H1 (cell line): ENCODE measurements at regions not wholly inside any gene's neighbourhood (a gene's known extent, or its start where the extent isn't known, plus 50 kb on each side); places are given as distances from the start of the nearest gene placed in this dataset.

Source experiments
- CTCF ChIA-PET: fragments of 300-600 bp; sonication (Branson Sonifier 250); formaldehyde crosslinking; loops from one replicate; lab custom pipeline; 2021; ENCODE audit not compliant: partially characterized antibody; lab: Charles Lee
- POLR2A ChIA-PET: fragments of 300-600 bp; sonication (Branson Sonifier 250); formaldehyde crosslinking; loops from one replicate; lab custom pipeline; 2021; ENCODE audit warnings: inconsistent platforms; ENCODE audit not compliant: partially characterized antibody; lab: Charles Lee
- DNase-seq, 2 experiments: peaks; one replicate each; pipeline versions ENCODE4 v3.0.0 to v3.0.0-alpha.2; 2010 to 2022; ENCODE audit warnings: low spot score in 2 of 2, low read depth in 1 of 2, mixed read lengths in 1 of 2
- FAIRE-seq: peaks from 2 replicates; lab custom pipeline; 2011; peaks lifted over from hg19 to GRCh38; lab: Jason Lieb, UNC
- H2AFZ ChIP-seq: 2 replicates; pipeline ENCODE4 v1.8.1; 2012; ENCODE audit warnings: low read length, inconsistent platforms
- H2AK5ac ChIP-seq: 2 replicates; pipeline ENCODE4 v1.6.1; 2013; ENCODE audit warnings: low read depth, low read length
- H2BK120ac ChIP-seq: replicated peaks from 2 replicates; pipeline ENCODE3; 2013; ENCODE audit warnings: low read depth, low read length, inconsistent platforms
- H2BK12ac ChIP-seq: 2 replicates; pipeline ENCODE4 v1.6.1; 2013; ENCODE audit warnings: low read depth, low read length
- H2BK15ac ChIP-seq: 2 replicates; pipeline ENCODE4 v1.6.1; 2013; ENCODE audit warnings: low read length
- H2BK20ac ChIP-seq: 2 replicates; pipeline ENCODE4 v1.6.1; 2013; ENCODE audit warnings: low read length
- H2BK5ac ChIP-seq: 2 replicates; pipeline ENCODE4 v1.6.1; 2013; ENCODE audit warnings: low read depth, low read length
- H3K14ac ChIP-seq: 2 replicates; pipeline ENCODE4 v1.6.1; 2013; ENCODE audit warnings: inconsistent platforms; ENCODE audit not compliant: insufficient read length
- H3K18ac ChIP-seq: 2 replicates; pipeline ENCODE4 v1.6.1; 2013; ENCODE audit warnings: low read length; ENCODE audit errors: extremely low read depth
- H3K23ac ChIP-seq: 2 replicates; pipeline ENCODE4 v1.6.1; 2013; ENCODE audit warnings: inconsistent platforms; ENCODE audit not compliant: insufficient read length
- H3K23me2 ChIP-seq: 2 replicates; pipeline ENCODE4 v1.6.1; 2013; ENCODE audit warnings: low read depth, low read length
- H3K27ac ChIP-seq: 2 replicates; pipeline ENCODE4 v1.6.1; 2011; ENCODE audit warnings: low read depth, low read length, inconsistent platforms
- H3K27me3 ChIP-seq, 4 experiments: replicated peaks in 1 of 4; 1 replicate in 1 of 4; 2 replicates in 3 of 4; pipeline versions ENCODE4 v1.6.1 to v1.8.1; 2011 to 2013; ENCODE audit warnings: low read length in 3 of 4, mild to moderate bottlenecking in 3 of 4, inconsistent platforms in 2 of 4, mixed read lengths in 2 of 4, moderate library complexity in 1 of 4; ENCODE audit not compliant: control insufficient read depth in 3 of 4, insufficient read depth in 3 of 4; ENCODE audit errors: extremely low read depth in 1 of 4
- H3K36me3 ChIP-seq, 4 experiments: 2 replicates each; pipeline versions ENCODE4 v1.6.1 to v1.8.1; 2011 to 2013; ENCODE audit warnings: mild to moderate bottlenecking in 4 of 4, low read length in 3 of 4, moderate library complexity in 2 of 4, control low read depth in 1 of 4, inconsistent platforms in 1 of 4; ENCODE audit not compliant: insufficient read depth in 4 of 4, control insufficient read depth in 2 of 4
- H3K4ac ChIP-seq: replicated peaks from 2 replicates; pipeline ENCODE3; 2013; ENCODE audit warnings: low read length, low read depth, mixed read lengths, inconsistent platforms; ENCODE audit not compliant: insufficient read length
- H3K4me1 ChIP-seq, 4 experiments: replicated peaks in 1 of 4; 1 replicate in 1 of 4; 2 replicates in 3 of 4; pipeline versions ENCODE4 v1.6.1 to v1.8.1; 2011 to 2013; ENCODE audit warnings: low read length in 3 of 4, inconsistent platforms in 2 of 4, mixed read lengths in 1 of 4; ENCODE audit not compliant: insufficient read depth in 4 of 4, control insufficient read depth in 3 of 4
- H3K4me2 ChIP-seq, 2 experiments: 2 replicates each; pipeline versions ENCODE4 v1.6.1 to v1.8.1; 2011 to 2013; ENCODE audit warnings: low read depth in 2 of 2, low read length in 2 of 2, control low read depth in 1 of 2, inconsistent platforms in 1 of 2, mild to moderate bottlenecking in 1 of 2; ENCODE audit not compliant: insufficient read depth in 1 of 2
- H3K4me3 ChIP-seq, 4 experiments: fragments of 200-600, 300-600 bp in 1 of 4; sonication (generic), shearing (Covaris generic), sonication (Bioruptor Twin) in 1 of 4; 2 replicates each; pipeline versions ENCODE4 v1.5.1 to v1.8.1; 2011 to 2016; ENCODE audit warnings: low read length in 4 of 4, low read depth in 3 of 4, control low read depth in 2 of 4, inconsistent platforms in 2 of 4, mild to moderate bottlenecking in 2 of 4, mixed read lengths in 1 of 4, moderate library complexity in 1 of 4; ENCODE audit not compliant: insufficient read depth in 2 of 4; ENCODE audit errors: extremely low read depth in 1 of 4
- H3K56ac ChIP-seq: replicated peaks from 2 replicates; pipeline ENCODE3; 2013; ENCODE audit warnings: low read depth, mild to moderate bottlenecking, mixed read lengths, low read length, inconsistent platforms; ENCODE audit not compliant: insufficient read length
- H3K79me1 ChIP-seq: 2 replicates; pipeline ENCODE4 v1.6.1; 2013; ENCODE audit warnings: low read depth, low read length, control low read depth
- H3K79me2 ChIP-seq, 2 experiments: 2 replicates each; pipeline versions ENCODE4 v1.6.1 to v1.8.1; 2012 to 2013; ENCODE audit warnings: low read length in 2 of 2, mild to moderate bottlenecking in 2 of 2, inconsistent platforms in 1 of 2; ENCODE audit not compliant: insufficient read depth in 2 of 2, control insufficient read depth in 1 of 2
- H3K9ac ChIP-seq, 4 experiments: replicated peaks in 1 of 4; 1 replicate in 1 of 4; 2 replicates in 3 of 4; pipeline versions ENCODE4 v1.6.1 to v1.8.1; 2011 to 2013; ENCODE audit warnings: low read depth in 3 of 4, low read length in 3 of 4, control low read depth in 2 of 4, mild to moderate bottlenecking in 2 of 4, moderate library complexity in 2 of 4, inconsistent platforms in 1 of 4; ENCODE audit errors: extremely low read depth in 1 of 4
- H3K9me3 ChIP-seq, 2 experiments: 2 replicates each; pipeline versions ENCODE4 v1.6.1 to v1.8.1; 2012 to 2013; ENCODE audit warnings: mild to moderate bottlenecking in 2 of 2, moderate library complexity in 2 of 2, control low read depth in 1 of 2, inconsistent platforms in 1 of 2, low read depth in 1 of 2, low read length in 1 of 2, mixed read lengths in 1 of 2; ENCODE audit not compliant: insufficient read depth in 2 of 2
- H4K20me1 ChIP-seq, 2 experiments: replicated peaks in 1 of 2; 2 replicates each; pipeline versions ENCODE3 to v1.8.1; 2011 to 2013; ENCODE audit warnings: inconsistent platforms in 2 of 2, low read length in 2 of 2, mild to moderate bottlenecking in 1 of 2; ENCODE audit not compliant: insufficient read depth in 2 of 2, control insufficient read depth in 1 of 2
- H4K5ac ChIP-seq: 2 replicates; pipeline ENCODE4 v1.6.1; 2013; ENCODE audit warnings: low read length, low read depth, mixed read lengths, inconsistent platforms; ENCODE audit not compliant: insufficient read length
- H4K8ac ChIP-seq: 2 replicates; pipeline ENCODE4 v1.8.0; 2013; ENCODE audit warnings: mild to moderate bottlenecking, moderate library complexity, low read length, inconsistent platforms; ENCODE audit not compliant: insufficient read depth; ENCODE audit errors: extremely low read depth
- H4K91ac ChIP-seq: replicated peaks from 2 replicates; pipeline ENCODE3; 2013; ENCODE audit warnings: low read length, mixed read lengths, inconsistent platforms; ENCODE audit not compliant: insufficient read length
- BCL11A ChIP-seq, 2 experiments: IDR thresholded peaks; one replicate each; pipeline ENCODE4 v1.6.1; 2011; ENCODE audit warnings: low read depth in 2 of 2, low read length in 2 of 2, mild to moderate bottlenecking in 2 of 2
- CEBPB ChIP-seq: IDR thresholded peaks from 2 replicates; pipeline ENCODE4 v1.6.1; 2012; ENCODE audit warnings: low read depth, low read length
- CHD2 ChIP-seq: IDR thresholded peaks from 2 replicates; pipeline ENCODE4 v1.6.1; 2012; ENCODE audit warnings: low read length, improper control_type of control experiment
- CREB1 ChIP-seq: IDR thresholded peaks from 2 replicates; pipeline ENCODE4 v1.6.1; 2012; ENCODE audit warnings: inconsistent platforms
- EGR1 ChIP-seq: IDR thresholded peaks from 2 replicates; pipeline ENCODE4 v1.6.1; 2011; ENCODE audit warnings: low read depth, low read length, borderline replicate concordance
- JUN ChIP-seq: IDR thresholded peaks from 2 replicates; pipeline ENCODE4 v1.6.1; 2011; ENCODE audit warnings: low read depth, mild to moderate bottlenecking, improper control_type of control experiment, low read length
- KDM5A ChIP-seq: fragments of 200-600 bp; IDR thresholded peaks from 2 replicates; pipeline ENCODE4 v1.7.1; 2012; ENCODE audit warnings: mild to moderate bottlenecking, low read length, inconsistent platforms, mixed read lengths
- NRF1 ChIP-seq: IDR thresholded peaks from 2 replicates; pipeline ENCODE4 v1.6.1; 2011; ENCODE audit warnings: mild to moderate bottlenecking, low read depth, low read length, improper control_type of control experiment
- POLR2A ChIP-seq, 2 experiments: IDR thresholded peaks; 1 replicate in 1 of 2; 2 replicates in 1 of 2; pipeline ENCODE4 v1.6.1; 2011; ENCODE audit warnings: low read depth in 2 of 2, low read length in 2 of 2, mild to moderate bottlenecking in 2 of 2; ENCODE audit errors: control extremely low read depth in 1 of 2
- RFX5 ChIP-seq: IDR thresholded peaks from 2 replicates; pipeline ENCODE4 v1.6.1; 2011; ENCODE audit warnings: low read depth, low read length, improper control_type of control experiment, borderline replicate concordance
- WGBS, 2 experiments: shearing (Covaris generic) in 1 of 2; methylation state at CpG; one replicate each; pipeline versions ENCODE4 v1.1.6 to v1.1.7; 2013 to 2015; ENCODE audit warnings: low lambda C conversion rate in 2 of 2, mixed read lengths in 2 of 2, inconsistent platforms in 1 of 2, low coverage in 1 of 2, missing lambda C conversion rate in 1 of 2; ENCODE audit not compliant: insufficient replicate concordance in 2 of 2, insufficient coverage in 1 of 2, insufficient read length in 1 of 2; ENCODE audit errors: extremely low coverage in 1 of 2, missing lambda C conversion rate in 1 of 2; 5-methylcytosine and 5-hydroxymethylcytosine counted together

DNA sequence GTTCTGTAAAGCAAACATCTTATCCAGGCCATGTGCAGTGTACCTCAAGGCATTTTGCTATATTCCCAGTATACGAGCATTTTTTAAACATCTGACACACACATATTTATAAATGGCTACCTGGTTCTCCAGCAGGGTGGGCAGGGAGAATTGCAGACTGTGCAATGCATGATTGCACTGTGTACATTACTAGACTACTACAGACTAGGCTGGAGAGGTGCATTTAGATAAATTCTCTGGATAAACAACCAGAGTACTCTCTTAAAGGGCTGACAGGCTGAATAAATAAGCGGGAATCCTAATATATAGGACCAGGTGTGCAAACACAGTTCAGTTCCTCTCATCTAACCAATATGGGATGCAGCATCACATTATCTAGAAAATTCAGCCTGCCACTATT, 428.3 kb upstream of the ARID1B start:
- no peak overlapping the region for H4K5ac ChIP-seq
- no peak overlapping the region for H2BK12ac ChIP-seq
- H3K23me2 ChIP-seq = no peaks in the 10 kb centered on the region
- CTCF ChIA-PET = no interaction called here
- H3K9me3 ChIP-seq = no peaks in the 10 kb centered on the region
- no peak overlapping the region for H3K18ac ChIP-seq
- 93% methylated on average over 2 of the region's 2 CpGs; no CpG with 5 or more reads in 1 of the 2 experiments for WGBS, 2 experiments
- no peak overlapping the region for H2BK5ac ChIP-seq
- TF ChIP-seq CREB1 (no peak), KDM5A (no peak), POLR2A (IDR thresholded peaks at IDR 0.05; ENCODE audit: control extremely low read depth in 1 of 2, low read depth in 2 of 2, low read length in 2 of 2) (no peak), CHD2 (no peak), JUN (no peak), EGR1 (no peak), BCL11A (IDR thresholded peaks at IDR 0.05; ENCODE audit: low read depth in 2 of 2, low read length in 2 of 2) (no peak), RFX5 (no peak), CEBPB (no peak), NRF1 (no peak)
- TF ChIP-seq, all 59 proteins: peak for 0
- Histone ChIP-seq H2BK120ac (no peak overlapping the region), H3K4me3 (no peak overlapping the region), H3K14ac (no peak overlapping the region), H3K23ac (no peak overlapping the region), H2BK20ac (no peak overlapping the region), H3K27me3 (no peaks in the 10 kb centered on the region), H2AK5ac (no peak overlapping the region), H4K8ac (no peak overlapping the region), H3K56ac (no peak overlapping the region), H4K20me1 (no peaks in the 10 kb centered on the region), H3K4me1 (no peaks in the 10 kb centered on the region), H3K4me2 (no peak overlapping the region), H2AFZ (no peak overlapping the region), H2BK15ac (no peak overlapping the region), H3K4ac (no peak overlapping the region), H3K27ac (no peak overlapping the region), H3K79me1 (no peaks in the 10 kb centered on the region), H3K36me3 (no peaks in the 10 kb centered on the region), H3K79me2 (no peaks in the 10 kb centered on the region), H3K9ac (no peak overlapping the region), H4K91ac (no peak overlapping the region)
- DNase-seq (no peak), FAIRE-seq (no peak)
- POLR2A ChIA-PET = no interaction called here
